GM23338 (cell line): ENCODE measurements at regions not wholly inside any gene's neighbourhood (a gene's known extent, or its start where the extent isn't known, plus 50 kb on each side); places are given as distances from the start of the nearest gene placed in this dataset.
"Not testable (repeated sequence)": the region's sequence is repeated elsewhere in the genome, so short reads cannot be mapped to it uniquely, and the experiment has no call there.

ENCODE experiments used
- ATAC-seq: fragments of 200-7000 bp; cut with Tn5 transposase; 3 replicates; pipeline ENCODE4 v1.9.1; 2020
- DNase-seq: peaks from one replicate; pipeline ENCODE4 v3.0.0-alpha.2; 2015; ENCODE audit warnings: low spot score
- H2AFZ ChIP-seq: fragments of 200-600 bp; sonication (generic); 2 replicates; pipeline ENCODE4 v1.8.0; 2016; ENCODE audit warnings: antibody characterized with exemption, mild to moderate bottlenecking, moderate library complexity
- H3F3A ChIP-seq: fragments of 200-600 bp; sonication (generic); replicated peaks from 2 replicates; pipeline ENCODE4 v1.8.0; 2017; ENCODE audit warnings: antibody characterized with exemption, mixed run types, low read depth
- H3K27ac ChIP-seq: fragments of 200-600 bp; sonication (generic); 2 replicates; pipeline ENCODE4 v1.6.1; 2016; ENCODE audit warnings: low read depth
- H3K27me3 ChIP-seq: fragments of 200-600 bp; sonication (generic); 2 replicates; pipeline ENCODE4 v1.8.0; 2016; ENCODE audit warnings: mild to moderate bottlenecking, mixed run types, moderate library complexity; ENCODE audit not compliant: insufficient read depth
- H3K36me3 ChIP-seq: fragments of 200-600 bp; sonication (generic); 2 replicates; pipeline ENCODE4 v1.8.0; 2016; ENCODE audit warnings: mild to moderate bottlenecking; ENCODE audit not compliant: insufficient read depth
- H3K4me1 ChIP-seq: fragments of 200-600 bp; sonication (generic); 2 replicates; pipeline ENCODE4 v1.8.0; 2016; ENCODE audit warnings: mild to moderate bottlenecking, moderate library complexity; ENCODE audit not compliant: insufficient read depth
- H3K4me2 ChIP-seq: fragments of 200-600 bp; sonication (generic); 2 replicates; pipeline ENCODE4 v1.7.1; 2017; ENCODE audit warnings: mixed run types
- H3K4me3 ChIP-seq: fragments of 200-600 bp; sonication (generic); 2 replicates; pipeline ENCODE4 v1.6.1; 2016; ENCODE audit warnings: mixed run types
- H3K79me2 ChIP-seq: fragments of 200-600 bp; sonication (generic); replicated peaks from 2 replicates; pipeline ENCODE4 v1.8.0; 2017; ENCODE audit warnings: mild to moderate bottlenecking; ENCODE audit not compliant: insufficient read depth
- H3K9me2 ChIP-seq: fragments of 200-600 bp; sonication (generic); 2 replicates; pipeline ENCODE4 v1.8.0; 2017; ENCODE audit not compliant: insufficient read depth
- H4K20me1 ChIP-seq: fragments of 200-600 bp; sonication (generic); replicated peaks from 2 replicates; pipeline ENCODE4 v1.8.0; 2017; ENCODE audit warnings: mild to moderate bottlenecking; ENCODE audit not compliant: insufficient read depth
- H3K27ac Mint-ChIP-seq: 2 replicates; pipeline ENCODE4 v1.8.0; 2020; ENCODE audit warnings: inconsistent platforms, mild to moderate bottlenecking, moderate library complexity, mixed read lengths
- H3K27me3 Mint-ChIP-seq: 3 replicates; pipeline ENCODE4 v1.8.0; 2022; ENCODE audit warnings: low read depth, mild to moderate bottlenecking, moderate library complexity, mixed read lengths, inconsistent platforms; ENCODE audit not compliant: insufficient read depth, poor library complexity
- H3K36me3 Mint-ChIP-seq: 3 replicates; pipeline ENCODE4 v1.8.0; 2021; ENCODE audit warnings: low read depth, mild to moderate bottlenecking, inconsistent platforms, moderate library complexity, mixed read lengths
- H3K4me1 Mint-ChIP-seq: 3 replicates; pipeline ENCODE4 v1.8.0; 2020; ENCODE audit warnings: mild to moderate bottlenecking, inconsistent platforms, mixed read lengths
- H3K4me3 Mint-ChIP-seq: 3 replicates; pipeline ENCODE4 v1.8.0; 2021; ENCODE audit warnings: moderate library complexity, mild to moderate bottlenecking, inconsistent platforms, mixed read lengths
- H3K9me3 Mint-ChIP-seq: 3 replicates; pipeline ENCODE4 v1.8.0; 2020; ENCODE audit warnings: moderate library complexity, mild to moderate bottlenecking, inconsistent platforms, mixed read lengths
- CREB1 ChIP-seq: fragments of 250-450 bp; sonication (Bioruptor Pico); IDR thresholded peaks from 2 replicates; pipeline ENCODE4 v1.5.0; 2020; ENCODE audit warnings: low read depth, mild to moderate bottlenecking, moderate library complexity
- EZH2 ChIP-seq: fragments of 200-600 bp; sonication (generic); IDR thresholded peaks from one replicate; pipeline ENCODE4 v1.8.0; 2017; ENCODE audit warnings: antibody characterized with exemption, mild to moderate bottlenecking, low read depth; ENCODE audit not compliant: unreplicated experiment
- EZH2phosphoT487 ChIP-seq: fragments of 200-600 bp; sonication (generic); IDR thresholded peaks from one replicate; pipeline ENCODE4 v1.8.1; 2018; ENCODE audit warnings: antibody characterized with exemption; ENCODE audit not compliant: unreplicated experiment
- JUNB ChIP-seq: IDR thresholded peaks from one replicate; pipeline ENCODE4 v1.6.1; 2016; ENCODE audit warnings: antibody characterized with exemption; ENCODE audit not compliant: unreplicated experiment
- NANOG ChIP-seq: IDR thresholded peaks from 2 replicates; pipeline ENCODE4 v1.6.1; 2016; ENCODE audit warnings: antibody characterized with exemption, borderline replicate concordance
- POLR2AphosphoS5 ChIP-seq: IDR thresholded peaks from 2 replicates; pipeline ENCODE4 v1.6.1; 2016; ENCODE audit warnings: antibody characterized with exemption, low read depth
- STAT1 ChIP-seq: IDR thresholded peaks from one replicate; pipeline ENCODE4 v1.6.1; 2016; ENCODE audit warnings: antibody characterized with exemption; ENCODE audit not compliant: unreplicated experiment
- ZNF114 ChIP-seq: fragments of 250-450 bp; sonication (Bioruptor Pico); IDR thresholded peaks from 2 replicates; pipeline ENCODE4 v1.5.0; 2020; ENCODE audit warnings: mild to moderate bottlenecking, moderate library complexity
- TF ChIP-seq, protein P1 (sequence below): fragments of 250-450 bp; sonication (Bioruptor Pico); IDR thresholded peaks from 2 replicates; pipeline ENCODE4 v1.5.0; 2020; ENCODE audit warnings: mild to moderate bottlenecking, moderate library complexity
- TF ChIP-seq, protein P2 (sequence below): IDR thresholded peaks from 2 replicates; pipeline ENCODE4 v1.6.1; 2016; ENCODE audit warnings: antibody characterized with exemption
- TF ChIP-seq, protein P3 (sequence below), 2 experiments: fragments of 200-600 bp in 1 of 2; sonication (generic) in 1 of 2; conservative IDR thresholded peaks; 2 replicates each; pipeline versions ENCODE4 v1.5.1 to v1.6.1; 2016 to 2017; ENCODE audit warnings: antibody characterized with exemption in 2 of 2, low read depth in 2 of 2, mild to moderate bottlenecking in 2 of 2, moderate library complexity in 1 of 2
- TF ChIP-seq, protein P4 (sequence below): IDR thresholded peaks from one replicate; pipeline ENCODE4 v1.6.1; 2018; ENCODE audit warnings: antibody characterized with exemption; ENCODE audit not compliant: unreplicated experiment

DNA sequence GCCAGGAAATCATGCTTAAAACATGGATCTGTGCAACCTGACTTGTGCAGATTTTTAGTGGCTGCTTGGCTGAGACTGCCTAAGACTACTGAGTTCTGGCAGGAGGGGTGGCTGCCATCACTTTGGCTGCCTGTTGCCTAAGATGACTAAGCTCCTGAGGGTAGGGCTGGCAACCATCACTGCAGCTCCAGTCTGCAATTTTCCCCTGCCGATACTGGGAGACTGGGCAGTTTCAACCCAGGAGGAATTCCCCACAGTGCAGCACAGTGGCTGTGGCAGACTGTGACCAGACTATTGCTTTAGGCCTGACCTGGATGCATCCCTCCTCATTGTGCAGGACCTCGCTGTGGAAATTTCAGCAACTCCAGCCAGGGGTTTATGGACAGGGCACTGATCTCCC, 544.9 kb downstream of the ANKRD50 start:
- H2AFZ ChIP-seq: no peak overlapping the region
- H3F3A ChIP-seq: no peaks in the 10 kb centered on the region
- H3K4me3 ChIP-seq: no peak overlapping the region
- H4K20me1 ChIP-seq: no peaks in the 10 kb centered on the region
- H3K79me2 ChIP-seq: no peaks in the 10 kb centered on the region
- H3K4me1 ChIP-seq: no peaks in the 10 kb centered on the region
- H3K4me1 Mint-ChIP-seq: no peaks in the 10 kb centered on the region; the same call in 2 of the 3 replicates
- no peak overlapping the region for H3K27ac Mint-ChIP-seq
- H3K36me3 ChIP-seq: no peaks in the 10 kb centered on the region
- H3K9me3 Mint-ChIP-seq: peaks cover 6% of the 10 kb centered on the region
- TF ChIP-seq, protein P1, sequence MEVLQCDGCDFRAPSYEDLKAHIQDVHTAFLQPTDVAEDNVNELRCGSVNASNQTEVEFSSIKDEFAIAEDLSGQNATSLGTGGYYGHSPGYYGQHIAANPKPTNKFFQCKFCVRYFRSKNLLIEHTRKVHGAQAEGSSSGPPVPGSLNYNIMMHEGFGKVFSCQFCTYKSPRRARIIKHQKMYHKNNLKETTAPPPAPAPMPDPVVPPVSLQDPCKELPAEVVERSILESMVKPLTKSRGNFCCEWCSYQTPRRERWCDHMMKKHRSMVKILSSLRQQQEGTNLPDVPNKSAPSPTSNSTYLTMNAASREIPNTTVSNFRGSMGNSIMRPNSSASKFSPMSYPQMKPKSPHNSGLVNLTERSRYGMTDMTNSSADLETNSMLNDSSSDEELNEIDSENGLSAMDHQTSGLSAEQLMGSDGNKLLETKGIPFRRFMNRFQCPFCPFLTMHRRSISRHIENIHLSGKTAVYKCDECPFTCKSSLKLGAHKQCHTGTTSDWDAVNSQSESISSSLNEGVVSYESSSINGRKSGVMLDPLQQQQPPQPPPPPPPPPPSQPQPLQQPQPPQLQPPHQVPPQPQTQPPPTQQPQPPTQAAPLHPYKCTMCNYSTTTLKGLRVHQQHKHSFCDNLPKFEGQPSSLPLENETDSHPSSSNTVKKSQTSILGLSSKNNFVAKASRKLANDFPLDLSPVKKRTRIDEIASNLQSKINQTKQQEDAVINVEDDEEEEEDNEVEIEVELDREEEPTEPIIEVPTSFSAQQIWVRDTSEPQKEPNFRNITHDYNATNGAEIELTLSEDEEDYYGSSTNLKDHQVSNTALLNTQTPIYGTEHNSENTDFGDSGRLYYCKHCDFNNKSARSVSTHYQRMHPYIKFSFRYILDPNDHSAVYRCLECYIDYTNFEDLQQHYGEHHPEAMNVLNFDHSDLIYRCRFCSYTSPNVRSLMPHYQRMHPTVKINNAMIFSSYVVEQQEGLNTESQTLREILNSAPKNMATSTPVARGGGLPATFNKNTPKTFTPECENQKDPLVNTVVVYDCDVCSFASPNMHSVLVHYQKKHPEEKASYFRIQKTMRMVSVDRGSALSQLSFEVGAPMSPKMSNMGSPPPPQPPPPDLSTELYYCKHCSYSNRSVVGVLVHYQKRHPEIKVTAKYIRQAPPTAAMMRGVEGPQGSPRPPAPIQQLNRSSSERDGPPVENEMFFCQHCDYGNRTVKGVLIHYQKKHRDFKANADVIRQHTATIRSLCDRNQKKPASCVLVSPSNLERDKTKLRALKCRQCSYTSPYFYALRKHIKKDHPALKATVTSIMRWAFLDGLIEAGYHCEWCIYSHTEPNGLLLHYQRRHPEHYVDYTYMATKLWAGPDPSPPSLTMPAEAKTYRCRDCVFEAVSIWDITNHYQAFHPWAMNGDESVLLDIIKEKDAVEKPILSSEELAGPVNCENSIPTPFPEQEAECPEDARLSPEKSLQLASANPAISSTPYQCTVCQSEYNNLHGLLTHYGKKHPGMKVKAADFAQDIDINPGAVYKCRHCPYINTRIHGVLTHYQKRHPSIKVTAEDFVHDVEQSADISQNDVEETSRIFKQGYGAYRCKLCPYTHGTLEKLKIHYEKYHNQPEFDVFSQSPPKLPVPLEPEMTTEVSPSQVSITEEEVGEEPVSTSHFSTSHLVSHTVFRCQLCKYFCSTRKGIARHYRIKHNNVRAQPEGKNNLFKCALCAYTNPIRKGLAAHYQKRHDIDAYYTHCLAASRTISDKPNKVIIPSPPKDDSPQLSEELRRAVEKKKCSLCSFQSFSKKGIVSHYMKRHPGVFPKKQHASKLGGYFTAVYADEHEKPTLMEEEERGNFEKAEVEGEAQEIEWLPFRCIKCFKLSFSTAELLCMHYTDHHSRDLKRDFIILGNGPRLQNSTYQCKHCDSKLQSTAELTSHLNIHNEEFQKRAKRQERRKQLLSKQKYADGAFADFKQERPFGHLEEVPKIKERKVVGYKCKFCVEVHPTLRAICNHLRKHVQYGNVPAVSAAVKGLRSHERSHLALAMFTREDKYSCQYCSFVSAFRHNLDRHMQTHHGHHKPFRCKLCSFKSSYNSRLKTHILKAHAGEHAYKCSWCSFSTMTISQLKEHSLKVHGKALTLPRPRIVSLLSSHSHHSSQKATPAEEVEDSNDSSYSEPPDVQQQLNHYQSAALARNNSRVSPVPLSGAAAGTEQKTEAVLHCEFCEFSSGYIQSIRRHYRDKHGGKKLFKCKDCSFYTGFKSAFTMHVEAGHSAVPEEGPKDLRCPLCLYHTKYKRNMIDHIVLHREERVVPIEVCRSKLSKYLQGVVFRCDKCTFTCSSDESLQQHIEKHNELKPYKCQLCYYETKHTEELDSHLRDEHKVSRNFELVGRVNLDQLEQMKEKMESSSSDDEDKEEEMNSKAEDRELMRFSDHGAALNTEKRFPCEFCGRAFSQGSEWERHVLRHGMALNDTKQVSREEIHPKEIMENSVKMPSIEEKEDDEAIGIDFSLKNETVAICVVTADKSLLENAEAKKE (CRISPR knock-in tag): no peak
- TF ChIP-seq EZH2 (no peak), CREB1 (no peak), POLR2AphosphoS5 (no peak), EZH2phosphoT487 (no peak), JUNB (no peak), NANOG (no peak), STAT1 (no peak), ZNF114 (CRISPR knock-in tag) (no peak)
- TF ChIP-seq, protein P2, sequence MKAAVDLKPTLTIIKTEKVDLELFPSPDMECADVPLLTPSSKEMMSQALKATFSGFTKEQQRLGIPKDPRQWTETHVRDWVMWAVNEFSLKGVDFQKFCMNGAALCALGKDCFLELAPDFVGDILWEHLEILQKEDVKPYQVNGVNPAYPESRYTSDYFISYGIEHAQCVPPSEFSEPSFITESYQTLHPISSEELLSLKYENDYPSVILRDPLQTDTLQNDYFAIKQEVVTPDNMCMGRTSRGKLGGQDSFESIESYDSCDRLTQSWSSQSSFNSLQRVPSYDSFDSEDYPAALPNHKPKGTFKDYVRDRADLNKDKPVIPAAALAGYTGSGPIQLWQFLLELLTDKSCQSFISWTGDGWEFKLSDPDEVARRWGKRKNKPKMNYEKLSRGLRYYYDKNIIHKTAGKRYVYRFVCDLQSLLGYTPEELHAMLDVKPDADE: no peak
- TF ChIP-seq, protein P3, sequence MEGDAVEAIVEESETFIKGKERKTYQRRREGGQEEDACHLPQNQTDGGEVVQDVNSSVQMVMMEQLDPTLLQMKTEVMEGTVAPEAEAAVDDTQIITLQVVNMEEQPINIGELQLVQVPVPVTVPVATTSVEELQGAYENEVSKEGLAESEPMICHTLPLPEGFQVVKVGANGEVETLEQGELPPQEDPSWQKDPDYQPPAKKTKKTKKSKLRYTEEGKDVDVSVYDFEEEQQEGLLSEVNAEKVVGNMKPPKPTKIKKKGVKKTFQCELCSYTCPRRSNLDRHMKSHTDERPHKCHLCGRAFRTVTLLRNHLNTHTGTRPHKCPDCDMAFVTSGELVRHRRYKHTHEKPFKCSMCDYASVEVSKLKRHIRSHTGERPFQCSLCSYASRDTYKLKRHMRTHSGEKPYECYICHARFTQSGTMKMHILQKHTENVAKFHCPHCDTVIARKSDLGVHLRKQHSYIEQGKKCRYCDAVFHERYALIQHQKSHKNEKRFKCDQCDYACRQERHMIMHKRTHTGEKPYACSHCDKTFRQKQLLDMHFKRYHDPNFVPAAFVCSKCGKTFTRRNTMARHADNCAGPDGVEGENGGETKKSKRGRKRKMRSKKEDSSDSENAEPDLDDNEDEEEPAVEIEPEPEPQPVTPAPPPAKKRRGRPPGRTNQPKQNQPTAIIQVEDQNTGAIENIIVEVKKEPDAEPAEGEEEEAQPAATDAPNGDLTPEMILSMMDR (conservative IDR thresholded peaks at IDR 0.05; ENCODE audit: low read depth in 2 of 2): no peak
- TF ChIP-seq, protein P4, sequence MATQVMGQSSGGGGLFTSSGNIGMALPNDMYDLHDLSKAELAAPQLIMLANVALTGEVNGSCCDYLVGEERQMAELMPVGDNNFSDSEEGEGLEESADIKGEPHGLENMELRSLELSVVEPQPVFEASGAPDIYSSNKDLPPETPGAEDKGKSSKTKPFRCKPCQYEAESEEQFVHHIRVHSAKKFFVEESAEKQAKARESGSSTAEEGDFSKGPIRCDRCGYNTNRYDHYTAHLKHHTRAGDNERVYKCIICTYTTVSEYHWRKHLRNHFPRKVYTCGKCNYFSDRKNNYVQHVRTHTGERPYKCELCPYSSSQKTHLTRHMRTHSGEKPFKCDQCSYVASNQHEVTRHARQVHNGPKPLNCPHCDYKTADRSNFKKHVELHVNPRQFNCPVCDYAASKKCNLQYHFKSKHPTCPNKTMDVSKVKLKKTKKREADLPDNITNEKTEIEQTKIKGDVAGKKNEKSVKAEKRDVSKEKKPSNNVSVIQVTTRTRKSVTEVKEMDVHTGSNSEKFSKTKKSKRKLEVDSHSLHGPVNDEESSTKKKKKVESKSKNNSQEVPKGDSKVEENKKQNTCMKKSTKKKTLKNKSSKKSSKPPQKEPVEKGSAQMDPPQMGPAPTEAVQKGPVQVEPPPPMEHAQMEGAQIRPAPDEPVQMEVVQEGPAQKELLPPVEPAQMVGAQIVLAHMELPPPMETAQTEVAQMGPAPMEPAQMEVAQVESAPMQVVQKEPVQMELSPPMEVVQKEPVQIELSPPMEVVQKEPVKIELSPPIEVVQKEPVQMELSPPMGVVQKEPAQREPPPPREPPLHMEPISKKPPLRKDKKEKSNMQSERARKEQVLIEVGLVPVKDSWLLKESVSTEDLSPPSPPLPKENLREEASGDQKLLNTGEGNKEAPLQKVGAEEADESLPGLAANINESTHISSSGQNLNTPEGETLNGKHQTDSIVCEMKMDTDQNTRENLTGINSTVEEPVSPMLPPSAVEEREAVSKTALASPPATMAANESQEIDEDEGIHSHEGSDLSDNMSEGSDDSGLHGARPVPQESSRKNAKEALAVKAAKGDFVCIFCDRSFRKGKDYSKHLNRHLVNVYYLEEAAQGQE: no peak
- H3K27me3 ChIP-seq: no peaks in the 10 kb centered on the region
- H3K4me2 ChIP-seq: no peak overlapping the region
- no peak overlapping the region for H3K27ac ChIP-seq
- no peak for ATAC-seq
- H3K27me3 Mint-ChIP-seq: peaks cover 5% of the 10 kb centered on the region
- H3K4me3 Mint-ChIP-seq: no peak overlapping the region
- H3K36me3 Mint-ChIP-seq: no peaks in the 10 kb centered on the region
- no peak for DNase-seq
- peaks cover 4% of the 10 kb centered on the region; the same call in 1 of the 2 replicates for H3K9me2 ChIP-seq

DNA sequence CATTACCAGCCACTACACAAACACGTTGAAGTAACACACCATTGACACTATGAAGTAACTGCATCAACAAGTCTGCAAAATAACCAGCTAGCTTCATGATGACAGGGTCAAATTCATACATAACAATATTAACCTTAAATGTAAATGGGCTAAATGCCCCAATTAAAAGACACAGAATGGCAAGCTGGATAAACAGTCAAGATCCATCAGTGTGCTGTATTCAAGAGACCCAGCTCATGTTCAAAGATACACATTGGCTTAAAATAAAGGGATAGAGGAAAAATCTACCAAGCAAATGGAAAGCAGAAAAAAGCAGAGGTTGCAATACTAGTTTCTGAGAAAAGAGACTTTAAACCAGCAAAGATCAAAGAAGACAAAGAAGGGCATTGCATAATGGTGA, 543.0 kb downstream of the ANKRD50 start:
- H3K27ac ChIP-seq, H3F3A ChIP-seq, H3K27ac Mint-ChIP-seq, H3K36me3 ChIP-seq, H3K4me2 ChIP-seq, H3K9me3 Mint-ChIP-seq, DNase-seq, H3K4me1 ChIP-seq, ATAC-seq, H3K4me1 Mint-ChIP-seq, H4K20me1 ChIP-seq, H3K79me2 ChIP-seq, H3K36me3 Mint-ChIP-seq, H3K9me2 ChIP-seq, H2AFZ ChIP-seq, H3K27me3 Mint-ChIP-seq, H3K4me3 Mint-ChIP-seq, H3K27me3 ChIP-seq, H3K4me3 ChIP-seq: not testable (repeated sequence)
